RWPE1 (cell line): ENCODE measurements at regions not wholly inside any gene's neighbourhood (a gene's known extent, or its start where the extent isn't known, plus 50 kb on each side); places are given as distances from the start of the nearest gene placed in this dataset.

Experiments
- CTCF ChIA-PET: fragments of 350-600 bp; sonication (Branson Sonifier 250); formaldehyde crosslinking; extraction: SDS; loops from one replicate; lab custom pipeline; 2021; lab: Yijun Ruan, JAX
- POLR2A ChIA-PET: fragments of 400-600 bp; formaldehyde crosslinking; extraction: SDS; loops from one replicate; lab custom pipeline; 2020; ENCODE audit warnings: antibody characterized with exemption; ENCODE audit not compliant: low non-redundant PET; lab: Yijun Ruan, JAX
- DNase-seq: peaks from one replicate; pipeline ENCODE4 v3.0.0; 2012; ENCODE audit warnings: low spot score
- H3K27ac ChIP-seq: fragments of 450-650 bp; 2 replicates; pipeline ENCODE4 v1.5.1; 2017
- TF ChIP-seq, protein P1 (sequence below): fragments of 450-650 bp; conservative IDR thresholded peaks from 2 replicates; pipeline ENCODE4 v1.5.1; 2017; ENCODE audit warnings: low read depth, mild to moderate bottlenecking

DNA sequence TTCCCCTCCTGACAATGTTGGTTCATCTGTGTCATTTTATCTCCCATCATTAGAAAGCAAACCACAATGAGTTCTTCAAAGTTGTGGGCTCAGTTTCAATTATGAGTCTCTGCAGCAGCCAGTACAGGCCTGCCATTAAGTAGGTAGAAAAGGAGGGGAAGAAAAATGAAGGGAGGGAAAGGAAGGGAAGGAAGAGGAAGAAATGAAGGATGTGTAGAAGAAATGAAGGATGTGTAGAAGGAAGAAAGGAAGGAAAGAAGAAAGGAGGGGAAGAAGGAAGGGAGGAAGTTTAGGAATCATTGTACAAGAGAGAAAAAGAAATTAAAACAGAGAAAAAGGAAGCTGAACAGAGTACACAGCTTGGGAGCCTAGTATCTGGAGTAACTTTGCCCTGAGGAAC is 498.3 kb upstream of the DAB1 start:
- DNase-seq, result no peak
- CTCF ChIA-PET, result interaction anchor here (0.6 kb wide), 1 partner anchor 112 kb away, joined by 5 read pairs; no protein-coding TSS in a partner anchor
- H3K27ac ChIP-seq, result no peak overlapping the region
- TF ChIP-seq, protein P1, sequence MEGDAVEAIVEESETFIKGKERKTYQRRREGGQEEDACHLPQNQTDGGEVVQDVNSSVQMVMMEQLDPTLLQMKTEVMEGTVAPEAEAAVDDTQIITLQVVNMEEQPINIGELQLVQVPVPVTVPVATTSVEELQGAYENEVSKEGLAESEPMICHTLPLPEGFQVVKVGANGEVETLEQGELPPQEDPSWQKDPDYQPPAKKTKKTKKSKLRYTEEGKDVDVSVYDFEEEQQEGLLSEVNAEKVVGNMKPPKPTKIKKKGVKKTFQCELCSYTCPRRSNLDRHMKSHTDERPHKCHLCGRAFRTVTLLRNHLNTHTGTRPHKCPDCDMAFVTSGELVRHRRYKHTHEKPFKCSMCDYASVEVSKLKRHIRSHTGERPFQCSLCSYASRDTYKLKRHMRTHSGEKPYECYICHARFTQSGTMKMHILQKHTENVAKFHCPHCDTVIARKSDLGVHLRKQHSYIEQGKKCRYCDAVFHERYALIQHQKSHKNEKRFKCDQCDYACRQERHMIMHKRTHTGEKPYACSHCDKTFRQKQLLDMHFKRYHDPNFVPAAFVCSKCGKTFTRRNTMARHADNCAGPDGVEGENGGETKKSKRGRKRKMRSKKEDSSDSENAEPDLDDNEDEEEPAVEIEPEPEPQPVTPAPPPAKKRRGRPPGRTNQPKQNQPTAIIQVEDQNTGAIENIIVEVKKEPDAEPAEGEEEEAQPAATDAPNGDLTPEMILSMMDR, result no peak
- POLR2A ChIA-PET, result interaction anchor here (0.6 kb wide), 1 partner anchor 10 kb away, joined by 4 read pairs; no protein-coding TSS in a partner anchor

DNA sequence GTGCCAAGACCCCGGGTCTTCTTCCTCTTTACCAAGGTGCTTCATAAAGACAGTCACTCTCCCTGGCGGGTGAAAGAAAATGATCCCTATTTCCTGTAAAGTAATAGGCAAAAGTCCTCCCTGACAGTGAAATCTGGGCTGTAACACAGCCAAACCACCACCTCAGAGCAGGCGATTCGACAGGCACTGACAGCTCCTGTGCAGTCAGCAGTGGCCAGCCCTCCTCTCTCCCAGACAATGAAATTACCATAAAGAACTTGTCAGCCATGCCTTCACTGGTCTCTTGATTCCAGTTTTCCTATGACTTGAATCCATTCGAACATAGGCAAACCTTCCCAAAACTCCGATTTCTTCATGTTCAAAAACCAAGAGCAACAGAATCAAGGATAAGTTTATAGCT is 492.2 kb upstream of the DAB1 start:
- ChIA-PET CTCF (interaction anchor here (0.7 kb wide), 1 partner anchor 47 kb away, joined by 3 read pairs; no protein-coding TSS in a partner anchor), POLR2A (no interaction called here)
- TF ChIP-seq, protein P1, result no peak
- no peak overlapping the region for H3K27ac ChIP-seq
- no peak for DNase-seq

DNA sequence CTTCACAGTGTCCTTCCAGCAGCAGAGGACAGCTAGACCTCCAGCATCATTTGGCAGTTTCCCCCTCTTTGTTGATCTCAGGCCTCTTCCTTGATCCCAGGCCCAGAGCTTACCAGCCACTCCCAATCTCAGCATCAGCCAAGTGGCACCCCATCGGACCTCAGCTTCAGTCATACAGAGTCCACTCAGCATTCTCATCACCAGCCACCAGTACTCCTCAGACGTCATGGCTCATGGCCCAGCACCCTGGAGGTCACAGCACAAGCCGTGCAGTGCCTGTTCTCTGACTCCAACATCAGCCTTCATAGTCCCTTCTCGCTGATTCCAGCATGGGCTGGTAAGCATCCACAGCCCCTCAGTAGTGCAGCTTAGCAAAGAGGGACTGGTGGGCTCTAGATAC is 487.6 kb upstream of the DAB1 start:
- TF ChIP-seq, protein P1, result no peak
- no peak for DNase-seq
- POLR2A ChIA-PET, result no interaction called here
- CTCF ChIA-PET, result interaction anchor here (0.6 kb wide), 1 partner anchor 55 kb away, joined by 5 read pairs; no protein-coding TSS in a partner anchor
- H3K27ac ChIP-seq, result no peak overlapping the region

DNA sequence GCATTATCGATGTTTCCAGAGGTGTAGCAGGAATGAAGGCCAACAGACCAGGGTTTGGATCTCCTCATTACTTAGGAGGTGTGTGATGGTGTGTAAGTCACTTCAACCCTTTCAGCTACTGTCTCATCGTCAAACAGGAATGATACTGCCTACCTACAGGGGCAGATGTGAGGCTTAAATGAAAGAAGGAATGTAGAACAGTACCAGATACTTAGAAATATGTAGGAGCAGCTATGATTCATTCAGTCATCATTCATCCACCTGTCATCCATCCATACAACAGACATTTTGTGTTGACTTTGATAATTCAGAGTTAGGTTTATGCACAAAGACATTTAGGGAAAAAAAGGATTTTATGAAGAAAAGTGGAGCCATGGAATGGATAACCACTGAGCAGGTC is 486.9 kb upstream of the DAB1 start:
- ChIA-PET POLR2A (no interaction called here), CTCF (interaction anchor here (0.7 kb wide), 1 partner anchor 226 kb away, joined by 3 read pairs; no protein-coding TSS in a partner anchor)
- TF ChIP-seq, protein P1, result no peak
- DNase-seq, result peak; percentile 42
- H3K27ac ChIP-seq, result no peak overlapping the region

DNA sequence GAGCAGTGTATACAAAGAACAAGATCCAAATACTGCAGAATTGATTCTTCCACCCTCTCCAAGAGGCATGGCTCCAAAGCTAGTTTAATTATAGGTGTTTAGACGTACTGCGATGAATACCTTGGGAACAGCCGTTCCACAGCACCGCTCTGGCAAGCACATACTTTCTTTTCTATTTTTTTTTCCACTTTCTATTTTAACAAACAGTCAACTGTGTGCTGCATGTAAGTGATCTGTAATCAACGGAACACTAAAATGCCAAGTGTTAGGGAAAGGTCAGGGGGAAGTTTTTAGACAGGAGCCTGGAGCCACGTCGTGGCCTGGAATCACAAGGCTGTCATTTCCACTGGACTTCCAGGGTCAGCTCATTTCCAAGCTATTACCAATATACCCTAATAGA is 486.4 kb upstream of the DAB1 start:
- no peak overlapping the region for H3K27ac ChIP-seq
- DNase-seq, result no peak
- CTCF ChIA-PET, result interaction anchor here (0.7 kb wide), 1 partner anchor 226 kb away, joined by 3 read pairs; no protein-coding TSS in a partner anchor
- TF ChIP-seq, protein P1, result no peak
- POLR2A ChIA-PET, result no interaction called here

DNA sequence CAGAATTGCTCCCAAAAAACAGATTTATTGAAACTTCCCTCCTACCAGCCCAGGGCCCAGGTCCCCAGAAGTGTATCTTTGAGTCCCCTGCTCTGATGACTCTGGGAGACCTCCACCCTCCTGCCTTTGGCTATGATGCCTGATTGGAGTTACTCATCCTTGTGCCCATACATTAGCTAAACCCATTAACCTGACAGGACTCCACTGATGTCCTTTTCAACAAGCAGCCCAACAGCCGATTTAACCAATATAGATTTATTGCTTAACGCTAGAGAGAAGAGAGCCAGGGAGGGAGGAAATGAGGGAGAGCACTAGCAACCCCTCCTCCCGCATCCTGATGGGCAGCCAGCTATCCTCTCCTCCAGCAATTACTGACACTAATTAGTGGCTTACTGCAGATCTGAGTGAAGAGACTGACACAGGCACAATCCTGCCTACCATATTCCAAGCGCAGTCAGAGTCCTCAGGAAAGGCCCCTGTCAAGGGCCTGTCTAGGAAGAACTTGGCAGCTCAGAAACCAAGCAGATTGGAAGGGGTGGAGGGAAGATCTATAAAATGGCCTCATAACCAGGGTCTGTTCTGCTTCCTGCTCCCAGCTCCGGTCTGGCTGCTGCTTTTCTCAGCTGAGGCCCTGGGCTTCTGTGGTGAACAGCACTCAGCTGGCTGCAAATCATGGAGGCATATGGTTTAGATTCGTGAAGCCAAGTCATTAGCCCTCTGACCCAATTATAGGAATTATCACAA is 484.5 kb upstream of the DAB1 start:
- ChIA-PET CTCF (no interaction called here), POLR2A (no interaction called here)
- H3K27ac ChIP-seq, result no peak overlapping the region
- DNase-seq, result no peak
- TF ChIP-seq, protein P1, result no peak
